Smooth muscle cell (in vitro differentiated cells): ENCODE measurements at regions not wholly inside any gene's neighbourhood (a gene's known extent, or its start where the extent isn't known, plus 50 kb on each side); places are given as distances from the start of the nearest gene placed in this dataset.

ENCODE experiments used
- DNase-seq: peaks from one replicate; lab custom pipeline; 2025; ENCODE audit not compliant: unreplicated experiment; lab: John Stamatoyannopoulos, UW
- H2AFZ ChIP-seq: fragments of 200-600 bp; sonication (generic); 2 replicates; pipeline ENCODE4 v1.6.0; 2016; ENCODE audit warnings: antibody characterized with exemption, low read depth, mild to moderate bottlenecking
- H3F3A ChIP-seq: fragments of 200-600 bp; sonication (generic); 2 replicates; pipeline ENCODE4 v1.6.0; 2017; ENCODE audit warnings: antibody characterized with exemption, low read depth
- H3K27ac ChIP-seq: fragments of 200-600 bp; sonication (generic); 2 replicates; pipeline ENCODE4 v1.5.1; 2016; ENCODE audit warnings: low read depth, mild to moderate bottlenecking
- H3K27me3 ChIP-seq: fragments of 200-600 bp; sonication (generic); 2 replicates; pipeline ENCODE4 v1.6.1; 2016; ENCODE audit warnings: low read depth, mild to moderate bottlenecking
- H3K36me3 ChIP-seq: fragments of 200-600 bp; sonication (generic); 2 replicates; pipeline ENCODE4 v1.5.1; 2016; ENCODE audit warnings: low read depth
- H3K4me1 ChIP-seq: fragments of 200-600 bp; sonication (generic); 2 replicates; pipeline ENCODE4 v1.5.1; 2016; ENCODE audit warnings: low read depth
- H3K4me2 ChIP-seq: fragments of 200-600 bp; sonication (generic); 2 replicates; pipeline ENCODE4 v1.6.0; 2016; ENCODE audit warnings: mild to moderate bottlenecking
- H3K4me3 ChIP-seq: fragments of 200-600 bp; sonication (generic); 2 replicates; pipeline ENCODE4 v1.5.1; 2016; ENCODE audit warnings: mild to moderate bottlenecking
- H3K79me2 ChIP-seq: fragments of 200-600 bp; sonication (generic); 2 replicates; pipeline ENCODE4 v1.6.0; 2016; ENCODE audit warnings: low read depth, mild to moderate bottlenecking
- H3K9ac ChIP-seq: fragments of 200-600 bp; sonication (generic); 2 replicates; pipeline ENCODE4 v1.6.0; 2016; ENCODE audit warnings: low read depth
- H3K9me3 ChIP-seq: fragments of 200-600 bp; sonication (generic); replicated peaks from 2 replicates; pipeline ENCODE4 v1.5.1; 2016; ENCODE audit warnings: low read depth
- H4K20me1 ChIP-seq: fragments of 200-600 bp; sonication (generic); 2 replicates; pipeline ENCODE4 v1.6.0; 2016; ENCODE audit warnings: low read depth
- CTCF ChIP-seq: fragments of 200-600 bp; sonication (generic); IDR thresholded peaks from 2 replicates; pipeline ENCODE4 v1.5.1; 2017; ENCODE audit warnings: borderline replicate concordance, mild to moderate bottlenecking, antibody characterized with exemption; ENCODE audit not compliant: insufficient read depth, poor library complexity, severe bottlenecking
- WGBS: methylation state at CpG from one replicate; pipeline ENCODE4 v1.1.7; 2016; ENCODE audit warnings: low lambda C conversion rate; 5-methylcytosine and 5-hydroxymethylcytosine counted together

DNA sequence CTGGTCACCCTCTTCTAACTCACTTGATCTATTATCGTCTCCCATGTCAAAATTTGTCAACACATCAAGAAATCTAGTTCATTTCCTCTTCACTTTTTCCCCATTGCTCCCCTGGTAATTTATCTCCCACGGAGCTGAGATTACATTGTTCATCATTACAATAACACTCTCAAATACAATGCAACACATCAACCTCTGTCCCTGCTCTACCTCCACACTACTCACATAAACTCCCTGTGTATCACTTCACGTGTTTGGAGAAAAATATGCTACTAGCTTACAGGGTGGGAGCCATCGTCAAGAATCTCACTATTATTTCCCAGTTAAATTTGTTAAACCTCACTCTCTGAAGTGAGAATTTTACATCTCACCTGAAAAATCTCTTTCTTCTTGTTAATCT, 1006.4 kb downstream of the ARAP2 start:
- no peaks in the 10 kb centered on the region for H3K4me1 ChIP-seq
- 76% methylated on average over 4 of the region's 4 CpGs for WGBS

GRCh38 chr4:35238793-35239192, 1005.5 kb downstream of the ARAP2 start:
- H3K4me1 ChIP-seq: no peaks in the 10 kb centered on the region
- no peaks in the 10 kb centered on the region for H4K20me1 ChIP-seq
- H3K27ac ChIP-seq: no peak overlapping the region
- no peaks in the 10 kb centered on the region for H3K79me2 ChIP-seq
- no peaks in the 10 kb centered on the region for H3F3A ChIP-seq
- no peaks in the 10 kb centered on the region for H3K36me3 ChIP-seq
- DNase-seq: no peak
- H3K9ac ChIP-seq: no peak overlapping the region
- no peaks in the 10 kb centered on the region for H3K9me3 ChIP-seq
- H3K4me2 ChIP-seq: no peak overlapping the region
- H2AFZ ChIP-seq: no peak overlapping the region
- TF ChIP-seq CTCF: no peak
- H3K27me3 ChIP-seq: no peaks in the 10 kb centered on the region
- no peak overlapping the region for H3K4me3 ChIP-seq

More for the DNA sequence above, 1006.4 kb downstream of the ARAP2 start:
- DNase-seq: no peak
- Histone ChIP-seq H3K27me3 (no peaks in the 10 kb centered on the region), H2AFZ (no peak overlapping the region), H3F3A (no peaks in the 10 kb centered on the region), H3K79me2 (no peaks in the 10 kb centered on the region), H3K27ac (no peak overlapping the region), H3K4me3 (no peak overlapping the region), H3K9me3 (no peaks in the 10 kb centered on the region), H3K36me3 (no peaks in the 10 kb centered on the region), H3K9ac (no peak overlapping the region), H3K4me2 (no peak overlapping the region), H4K20me1 (no peaks in the 10 kb centered on the region)
- TF ChIP-seq CTCF: no peak

- Histone ChIP-seq H3K9ac (no peak overlapping the region), H3K4me1 (peaks cover 6% of the 10 kb centered on the region), H3K27me3 (no peaks in the 10 kb centered on the region), H2AFZ (no peak overlapping the region), H3K36me3 (no peaks in the 10 kb centered on the region), H3F3A (no peaks in the 10 kb centered on the region), H3K9me3 (no peaks in the 10 kb centered on the region), H3K4me3 (no peak overlapping the region), H3K79me2 (no peaks in the 10 kb centered on the region), H4K20me1 (no peaks in the 10 kb centered on the region), H3K27ac (no peak overlapping the region), H3K4me2 (no peak overlapping the region)
- TF ChIP-seq CTCF: no peak
- DNase-seq: no peak
- WGBS: 97% methylated on average over 1 of the region's 1 CpG
Measured at GRCh38 chr4:35246493-35246892, 997.8 kb downstream of the ARAP2 start.

- no peak overlapping the region for H3K27ac ChIP-seq
- H3K9ac ChIP-seq: no peak overlapping the region
- no peaks in the 10 kb centered on the region for H3K27me3 ChIP-seq
- no peak for TF ChIP-seq CTCF
- H3K9me3 ChIP-seq: no peaks in the 10 kb centered on the region
- 22% methylated on average over 3 of the region's 3 CpGs for WGBS
- no peak overlapping the region for H2AFZ ChIP-seq
- H3K4me3 ChIP-seq: no peak overlapping the region
- H3K79me2 ChIP-seq: no peaks in the 10 kb centered on the region
- DNase-seq: no peak
- peaks cover 6% of the 10 kb centered on the region for H3K4me1 ChIP-seq
- no peaks in the 10 kb centered on the region for H4K20me1 ChIP-seq
- H3K36me3 ChIP-seq: no peaks in the 10 kb centered on the region
- no peaks in the 10 kb centered on the region for H3F3A ChIP-seq
- no peak overlapping the region for H3K4me2 ChIP-seq
Measured at GRCh38 chr4:35247047-35247446, 997.3 kb downstream of the ARAP2 start.
